Memory B cell (primary cell): ENCODE measurements at regions not wholly inside any gene's neighbourhood (a gene's known extent, or its start where the extent isn't known, plus 50 kb on each side); places are given as distances from the start of the nearest gene placed in this dataset.
A peak's percentile ranks its signal among the peaks of the same experiment; 100 is the strongest.

ENCODE experiments used
- ATAC-seq: fragments of 150-1000 bp; cut with Tn5 transposase; 2 replicates; pipeline ENCODE4 v1.10.0; 2021; ENCODE audit warnings: low read depth, mild to moderate bottlenecking, moderate library complexity
- DNase-seq, 2 donors: peaks; one replicate each; pipeline ENCODE4 v3.0.0; 2022; ENCODE audit warnings: low spot score in 2 of 2
- H3K27ac Mint-ChIP-seq: one replicate; pipeline ENCODE4 v1.8.0; 2022; ENCODE audit warnings: mild to moderate bottlenecking, moderate library complexity, mixed read lengths
- H3K27me3 Mint-ChIP-seq: one replicate; pipeline ENCODE4 v1.8.0; 2022; ENCODE audit warnings: mixed read lengths
- H3K36me3 Mint-ChIP-seq: one replicate; pipeline ENCODE4 v1.8.0; 2022; ENCODE audit warnings: mild to moderate bottlenecking, mixed read lengths
- H3K4me1 Mint-ChIP-seq: one replicate; pipeline ENCODE4 v1.8.0; 2022; ENCODE audit warnings: mixed read lengths
- H3K4me3 Mint-ChIP-seq: one replicate; pipeline ENCODE4 v1.8.0; 2022; ENCODE audit warnings: mild to moderate bottlenecking, moderate library complexity, mixed read lengths
- H3K9me3 Mint-ChIP-seq: one replicate; pipeline ENCODE4 v1.8.0; 2022; ENCODE audit warnings: mixed read lengths

GRCh38 chr7:148472406-148472805 is 118.2 kb upstream of the C7orf33 start:
- Mint-ChIP-seq H3K36me3 (peaks cover 3% of the 10 kb centered on the region), H3K27me3 (peaks cover 7% of the 10 kb centered on the region), H3K27ac (no peak overlapping the region), H3K4me1 (peaks cover 8% of the 10 kb centered on the region), H3K9me3 (no peaks in the 10 kb centered on the region), H3K4me3 (no peak overlapping the region)
- ATAC-seq: no peak
- no peak for DNase-seq

GRCh38 chr7:148473703-148474480 is 116.7 kb upstream of the C7orf33 start:
- ATAC-seq (no peak), DNase-seq (no peak)
- H3K27me3 Mint-ChIP-seq: peaks cover 7% of the 10 kb centered on the region
- no peaks in the 10 kb centered on the region for H3K9me3 Mint-ChIP-seq
- H3K27ac Mint-ChIP-seq: no peak overlapping the region
- peaks cover 3% of the 10 kb centered on the region for H3K36me3 Mint-ChIP-seq
- no peak overlapping the region for H3K4me3 Mint-ChIP-seq
- H3K4me1 Mint-ChIP-seq: peaks cover 8% of the 10 kb centered on the region

GRCh38 chr7:148474481-148475025 is 116.0 kb upstream of the C7orf33 start:
- H3K36me3 Mint-ChIP-seq: peaks cover 3% of the 10 kb centered on the region
- H3K9me3 Mint-ChIP-seq: no peaks in the 10 kb centered on the region
- H3K4me1 Mint-ChIP-seq: peaks cover 8% of the 10 kb centered on the region
- no peak for ATAC-seq
- peaks cover 7% of the 10 kb centered on the region for H3K27me3 Mint-ChIP-seq
- DNase-seq: no peak
- no peak overlapping the region for H3K27ac Mint-ChIP-seq
- no peak overlapping the region for H3K4me3 Mint-ChIP-seq

GRCh38 chr7:148478551-148478950 is 112.0 kb upstream of the C7orf33 start:
- Mint-ChIP-seq H3K4me3 (no peak overlapping the region), H3K27ac (no peak overlapping the region), H3K9me3 (no peaks in the 10 kb centered on the region), H3K4me1 (peaks cover 5% of the 10 kb centered on the region), H3K27me3 (peaks cover 2% of the 10 kb centered on the region), H3K36me3 (no peaks in the 10 kb centered on the region)
- ATAC-seq: no peak
- DNase-seq: no peak

- DNase-seq (no peak), ATAC-seq (peak; percentile 64)
- peak overlapping the region; percentile 70 for H3K27ac Mint-ChIP-seq
- H3K4me1 Mint-ChIP-seq: peaks cover 5% of the 10 kb centered on the region
- no peaks in the 10 kb centered on the region for H3K36me3 Mint-ChIP-seq
- H3K9me3 Mint-ChIP-seq: no peaks in the 10 kb centered on the region
- H3K27me3 Mint-ChIP-seq: peaks cover 2% of the 10 kb centered on the region
- no peak overlapping the region for H3K4me3 Mint-ChIP-seq
These were observed 110.0 kb upstream of the C7orf33 start for GRCh38 chr7:148480479-148481146.

GRCh38 chr7:148481147-148481526 is 109.4 kb upstream of the C7orf33 start:
- Mint-ChIP-seq H3K27me3 (peaks cover 2% of the 10 kb centered on the region), H3K36me3 (no peaks in the 10 kb centered on the region), H3K4me1 (peaks cover 5% of the 10 kb centered on the region), H3K4me3 (peak overlapping the region; percentile 24), H3K27ac (peak overlapping the region; percentile 70), H3K9me3 (no peaks in the 10 kb centered on the region)
- no peak for DNase-seq
- ATAC-seq: no peak

GRCh38 chr7:148481971-148482626 is 108.5 kb upstream of the C7orf33 start:
- no peaks in the 10 kb centered on the region for H3K36me3 Mint-ChIP-seq
- peaks cover 5% of the 10 kb centered on the region for H3K4me1 Mint-ChIP-seq
- no peaks in the 10 kb centered on the region for H3K9me3 Mint-ChIP-seq
- no peak overlapping the region for H3K4me3 Mint-ChIP-seq
- no peak for DNase-seq
- H3K27ac Mint-ChIP-seq: no peak overlapping the region
- H3K27me3 Mint-ChIP-seq: peaks cover under 1% of the 10 kb centered on the region
- ATAC-seq: no peak

GRCh38 chr7:148483515-148484308 is 106.9 kb upstream of the C7orf33 start:
- Mint-ChIP-seq H3K27me3 (no peaks in the 10 kb centered on the region), H3K36me3 (no peaks in the 10 kb centered on the region), H3K27ac (no peak overlapping the region), H3K9me3 (no peaks in the 10 kb centered on the region), H3K4me3 (no peak overlapping the region), H3K4me1 (peaks cover 5% of the 10 kb centered on the region)
- ATAC-seq (no peak), DNase-seq (no peak)

- Mint-ChIP-seq H3K4me1 (peaks cover 5% of the 10 kb centered on the region), H3K36me3 (no peaks in the 10 kb centered on the region), H3K9me3 (no peaks in the 10 kb centered on the region), H3K27ac (no peak overlapping the region), H3K27me3 (no peaks in the 10 kb centered on the region), H3K4me3 (no peak overlapping the region)
- no peak for DNase-seq
- no peak for ATAC-seq
These were observed 106.1 kb upstream of the C7orf33 start for GRCh38 chr7:148484486-148484885.

GRCh38 chr7:148485618-148486017 is 104.9 kb upstream of the C7orf33 start:
- H3K4me1 Mint-ChIP-seq: peaks cover 3% of the 10 kb centered on the region
- no peaks in the 10 kb centered on the region for H3K36me3 Mint-ChIP-seq
- H3K27me3 Mint-ChIP-seq: peaks cover 3% of the 10 kb centered on the region
- ATAC-seq: no peak
- H3K27ac Mint-ChIP-seq: no peak overlapping the region
- no peak for DNase-seq
- H3K4me3 Mint-ChIP-seq: no peak overlapping the region
- no peaks in the 10 kb centered on the region for H3K9me3 Mint-ChIP-seq

GRCh38 chr7:148486937-148487336 is 103.6 kb upstream of the C7orf33 start:
- no peak overlapping the region for H3K4me3 Mint-ChIP-seq
- ATAC-seq: no peak
- no peaks in the 10 kb centered on the region for H3K9me3 Mint-ChIP-seq

GRCh38 chr7:148487912-148488311 is 102.7 kb upstream of the C7orf33 start:
- Mint-ChIP-seq H3K4me3 (no peak overlapping the region), H3K9me3 (no peaks in the 10 kb centered on the region), H3K27ac (no peak overlapping the region), H3K4me1 (no peaks in the 10 kb centered on the region), H3K27me3 (peaks cover 6% of the 10 kb centered on the region), H3K36me3 (no peaks in the 10 kb centered on the region)
- no peak for DNase-seq
- no peak for ATAC-seq

More at GRCh38 chr7:148486937-148487336, 103.6 kb upstream of the C7orf33 start:
- DNase-seq: no peak
- H3K4me1 Mint-ChIP-seq: no peaks in the 10 kb centered on the region
- H3K27ac Mint-ChIP-seq: no peak overlapping the region
- no peaks in the 10 kb centered on the region for H3K36me3 Mint-ChIP-seq
- peaks cover 6% of the 10 kb centered on the region for H3K27me3 Mint-ChIP-seq

GRCh38 chr7:148489678-148490077 is 100.9 kb upstream of the C7orf33 start:
- Mint-ChIP-seq H3K4me3 (no peak overlapping the region), H3K27me3 (peaks cover 6% of the 10 kb centered on the region), H3K36me3 (no peaks in the 10 kb centered on the region), H3K4me1 (no peaks in the 10 kb centered on the region), H3K27ac (no peak overlapping the region), H3K9me3 (peaks cover 3% of the 10 kb centered on the region)
- ATAC-seq (no peak), DNase-seq (no peak)
